IMR-90 (cell line): ENCODE measurements at regions not wholly inside any gene's neighbourhood (a gene's known extent, or its start where the extent isn't known, plus 50 kb on each side); places are given as distances from the start of the nearest gene placed in this dataset.

Experiments
- ATAC-seq: fragments of 200-7000 bp; cut with Tn5 transposase; 2 replicates; pipeline ENCODE4 v1.9.1; 2020; ENCODE audit warnings: low read depth, mild to moderate bottlenecking, moderate library complexity
- BruUV-seq: library from RNA; stranded (reverse); fragments of 400-500 nt; replicated peaks from 2 replicates; lab custom pipeline; 2021; lab: Mats Ljungman, UMichigan
- CTCF ChIA-PET: fragments of 300-600 bp; formaldehyde crosslinking; extraction: SDS; loops from one replicate; lab custom pipeline; 2021; ENCODE audit warnings: antibody characterized with exemption; lab: Yijun Ruan, JAX
- POLR2A ChIA-PET: fragments of 300-600 bp; sonication (Branson Sonifier 250); formaldehyde crosslinking; loops from one replicate; lab custom pipeline; 2022; ENCODE audit warnings: antibody characterized with exemption; ENCODE audit not compliant: unreplicated experiment; lab: Charles Lee
- DNase-seq: peaks from one replicate; pipeline ENCODE4 v3.0.0; 2013
- H2AFZ ChIP-seq: replicated peaks from 2 replicates; pipeline ENCODE3; 2013; ENCODE audit warnings: low read length, mild to moderate bottlenecking; ENCODE audit not compliant: poor library complexity
- H2AK5ac ChIP-seq: 2 replicates; pipeline ENCODE4 v1.6.1; 2013; ENCODE audit warnings: low read depth, low read length, inconsistent platforms
- H2AK9ac ChIP-seq: replicated peaks from 2 replicates; pipeline ENCODE3; 2013; ENCODE audit warnings: mild to moderate bottlenecking, low read depth, low read length, moderate library complexity; ENCODE audit not compliant: poor library complexity
- H2BK120ac ChIP-seq: 2 replicates; pipeline ENCODE4 v1.6.1; 2013; ENCODE audit warnings: low read depth, low read length, inconsistent platforms
- H2BK15ac ChIP-seq: 3 replicates; pipeline ENCODE4 v1.6.1; 2013; ENCODE audit warnings: low read depth, low read length, inconsistent platforms
- H2BK20ac ChIP-seq: 2 replicates; pipeline ENCODE4 v1.6.1; 2013; ENCODE audit warnings: low read depth, mild to moderate bottlenecking, inconsistent platforms, low read length, moderate library complexity
- H2BK5ac ChIP-seq: 2 replicates; pipeline ENCODE4 v1.6.1; 2013; ENCODE audit warnings: mild to moderate bottlenecking, low read depth, low read length, inconsistent platforms; ENCODE audit not compliant: poor library complexity, severe bottlenecking
- H3K14ac ChIP-seq: replicated peaks from 2 replicates; pipeline ENCODE4 v1.6.1; 2013; ENCODE audit warnings: low read depth, low read length, inconsistent platforms
- H3K18ac ChIP-seq: 2 replicates; pipeline ENCODE4 v1.6.1; 2013; ENCODE audit warnings: low read depth, low read length, control low read depth
- H3K23ac ChIP-seq: 2 replicates; pipeline ENCODE4 v1.6.1; 2013; ENCODE audit warnings: low read depth, low read length, inconsistent platforms
- H3K27ac ChIP-seq: 2 replicates; pipeline ENCODE4 v1.5.1; 2013; ENCODE audit warnings: mild to moderate bottlenecking, control low read depth, low read length; ENCODE audit not compliant: insufficient read depth
- H3K27me3 ChIP-seq: 2 replicates; pipeline ENCODE4 v1.6.1; 2013; ENCODE audit warnings: low read length; ENCODE audit not compliant: control insufficient read depth, insufficient read depth
- H3K36me3 ChIP-seq: 2 replicates; pipeline ENCODE4 v1.6.1; 2013; ENCODE audit warnings: low read length, mixed read lengths; ENCODE audit not compliant: control insufficient read depth, insufficient read depth
- H3K4ac ChIP-seq: 2 replicates; pipeline ENCODE4 v1.6.1; 2013; ENCODE audit warnings: low read depth, low read length, inconsistent platforms
- H3K4me1 ChIP-seq: 2 replicates; pipeline ENCODE4 v1.6.1; 2013; ENCODE audit warnings: low read length, mixed read lengths; ENCODE audit not compliant: control insufficient read depth, insufficient read depth
- H3K4me2 ChIP-seq: 2 replicates; pipeline ENCODE4 v1.6.1; 2013; ENCODE audit warnings: low read depth, mild to moderate bottlenecking, control low read depth, low read length, moderate library complexity
- H3K4me3 ChIP-seq: 2 replicates; pipeline ENCODE4 v1.5.1; 2013; ENCODE audit warnings: low read depth, mild to moderate bottlenecking, control low read depth, low read length, moderate library complexity; ENCODE audit not compliant: insufficient read depth
- H3K56ac ChIP-seq: 2 replicates; pipeline ENCODE4 v1.6.1; 2013; ENCODE audit warnings: low read length, inconsistent platforms; ENCODE audit not compliant: insufficient read depth; ENCODE audit errors: extremely low read depth
- H3K79me1 ChIP-seq, 2 experiments: 2 replicates each; pipeline ENCODE4 v1.6.1; 2013; ENCODE audit warnings: low read length in 2 of 2, inconsistent platforms in 1 of 2, low read depth in 1 of 2
- H3K9ac ChIP-seq: 2 replicates; pipeline ENCODE4 v1.6.1; 2013; ENCODE audit warnings: low read depth, low read length, control low read depth
- H3K9me1 ChIP-seq: 2 replicates; pipeline ENCODE4 v1.6.1; 2013; ENCODE audit warnings: low read length, inconsistent platforms; ENCODE audit not compliant: insufficient read depth
- H3K9me3 ChIP-seq: 2 replicates; pipeline ENCODE4 v1.6.1; 2013; ENCODE audit warnings: low read length; ENCODE audit not compliant: control insufficient read depth, insufficient read depth
- H4K20me1 ChIP-seq: 2 replicates; pipeline ENCODE4 v1.6.1; 2013; ENCODE audit warnings: low read length, inconsistent platforms; ENCODE audit not compliant: insufficient read depth
- H4K5ac ChIP-seq: 2 replicates; pipeline ENCODE4 v1.6.1; 2013; ENCODE audit warnings: mild to moderate bottlenecking, low read depth, low read length, control low read depth
- H4K8ac ChIP-seq, 2 experiments: 2 replicates each; pipeline ENCODE4 v1.6.1; 2013; ENCODE audit warnings: low read depth in 2 of 2, low read length in 2 of 2, control low read depth in 1 of 2, inconsistent platforms in 1 of 2
- H4K91ac ChIP-seq: 2 replicates; pipeline ENCODE4 v1.6.1; 2013; ENCODE audit warnings: low read depth, low read length, inconsistent platforms; ENCODE audit not compliant: insufficient read depth
- CHD1 ChIP-seq: IDR thresholded peaks from 2 replicates; pipeline ENCODE4 v1.6.1; 2012; ENCODE audit warnings: low read depth, low read length, improper control_type of control experiment
- ELK1 ChIP-seq: fragments of 150-350 bp; IDR thresholded peaks from 2 replicates; pipeline ENCODE4 v1.6.1; 2016; ENCODE audit warnings: low read depth, mild to moderate bottlenecking, low read length, moderate library complexity, borderline replicate concordance
- FOS ChIP-seq: fragments of 150-350 bp; IDR thresholded peaks from 2 replicates; pipeline ENCODE4 v1.6.1; 2016; ENCODE audit warnings: low read depth, low read length
- MAFK ChIP-seq: IDR thresholded peaks from 2 replicates; pipeline ENCODE4 v1.6.1; 2012; ENCODE audit warnings: low read depth, low read length, improper control_type of control experiment
- MAZ ChIP-seq: IDR thresholded peaks from 2 replicates; pipeline ENCODE4 v1.6.1; 2012; ENCODE audit warnings: low read depth, mild to moderate bottlenecking, low read length, improper control_type of control experiment, moderate library complexity, borderline replicate concordance
- MXI1 ChIP-seq: IDR thresholded peaks from 2 replicates; pipeline ENCODE4 v1.6.1; 2012; ENCODE audit warnings: low read depth, mild to moderate bottlenecking, low read length, moderate library complexity, borderline replicate concordance
- NFE2L2 ChIP-seq: fragments of 150-350 bp; IDR thresholded peaks from 2 replicates; pipeline ENCODE4 v1.6.1; 2016; ENCODE audit warnings: low read depth, mild to moderate bottlenecking, low read length
- POLR2A ChIP-seq: IDR thresholded peaks from 2 replicates; pipeline ENCODE4 v1.6.1; 2012; ENCODE audit warnings: mild to moderate bottlenecking, low read depth, low read length
- RAD21 ChIP-seq: IDR thresholded peaks from 2 replicates; pipeline ENCODE4 v1.6.1; 2012; ENCODE audit warnings: low read length, improper control_type of control experiment
- RCOR1 ChIP-seq: IDR thresholded peaks from 2 replicates; pipeline ENCODE4 v1.6.1; 2012; ENCODE audit warnings: mild to moderate bottlenecking, low read length, improper control_type of control experiment; ENCODE audit not compliant: insufficient replicate concordance
- RFX5 ChIP-seq: IDR thresholded peaks from 2 replicates; pipeline ENCODE4 v1.8.0; 2012; ENCODE audit warnings: low read depth, mild to moderate bottlenecking, low read length, moderate library complexity
- SMC3 ChIP-seq: fragments of 150-350 bp; IDR thresholded peaks from 2 replicates; pipeline ENCODE4 v1.6.1; 2016; ENCODE audit warnings: low read depth, mild to moderate bottlenecking, antibody characterized with exemption, low read length, moderate library complexity
- WGBS, 2 experiments: methylation state at CpG; one replicate each; pipeline versions ENCODE4 v1.1.5 to v1.1.7; 2013; ENCODE audit warnings: missing lambda C conversion rate in 2 of 2; ENCODE audit not compliant: insufficient read length in 1 of 2; ENCODE audit errors: extremely low coverage in 2 of 2; 5-methylcytosine and 5-hydroxymethylcytosine counted together
- dilution Hi-C: fragments of 300-500 bp; cut with HindIII; formaldehyde crosslinking; loops from one replicate; pipeline ENCODE4 v1.14.3; 2018; ENCODE audit warnings: low sequenced_read_pairs; ENCODE audit not compliant: unreplicated experiment
- in situ Hi-C: fragments of 300-500 bp; cut with MboI; formaldehyde crosslinking; loops from 3 replicates; pipeline ENCODE4 v1.14.3; 2019; ENCODE audit warnings: low sequenced_read_pairs, inconsistent platforms, mixed read lengths
- intact Hi-C: fragments of 100-400 bp; cut with micrococcal nuclease; formaldehyde crosslinking; loops from 2 replicates; pipeline ENCODE4 v1.10.0; 2022

GRCh38 chr2:15861172-15861822 is 79.1 kb upstream of the MYCN start:
- BruUV-seq: no TSS peak
- Histone ChIP-seq H3K27me3 (no peaks in the 10 kb centered on the region), H3K4me2 (no peak overlapping the region), H2AFZ (no peak overlapping the region), H2AK5ac (no peak overlapping the region), H4K8ac (no peak overlapping the region), H3K14ac (no peak overlapping the region), H2BK15ac (no peak overlapping the region), H2BK20ac (no peak overlapping the region), H3K4me1 (no peaks in the 10 kb centered on the region), H3K56ac (no peak overlapping the region), H4K20me1 (no peaks in the 10 kb centered on the region), H4K91ac (no peak overlapping the region), H3K79me1 (no peaks in the 10 kb centered on the region), H3K4me3 (no peak overlapping the region), H2BK5ac (no peak overlapping the region), H2AK9ac (no peak overlapping the region), H3K36me3 (no peaks in the 10 kb centered on the region), H2BK120ac (no peak overlapping the region), H3K9me1 (no peaks in the 10 kb centered on the region), H4K5ac (no peak overlapping the region), H3K18ac (no peak overlapping the region), H3K27ac (no peak overlapping the region), H3K23ac (no peak overlapping the region), H3K9ac (no peak overlapping the region), H3K4ac (no peak overlapping the region), H3K9me3 (peaks cover 9% of the 10 kb centered on the region)
- in situ Hi-C loops (no loop called here), intact Hi-C loops (no loop called here), dilution Hi-C loops (no loop called here)
- no peak for TF ChIP-seq RFX5
- TF ChIP-seq RCOR1: no peak
- TF ChIP-seq SMC3: no peak
- no peak for TF ChIP-seq NFE2L2
- no peak for TF ChIP-seq RAD21
- no peak for TF ChIP-seq MAZ
- TF ChIP-seq POLR2A: no peak
- no peak for TF ChIP-seq CHD1
- TF ChIP-seq MXI1: no peak
- TF ChIP-seq MAFK: no peak
- no peak for TF ChIP-seq ELK1
- no peak for TF ChIP-seq FOS
- WGBS, 2 experiments: no CpG with 5 or more reads among the region's 6 CpGs
- ATAC-seq (no peak), DNase-seq (no peak)
- ChIA-PET CTCF (no interaction called here), POLR2A (no interaction called here)
